WTC11 (cell line): ENCODE measurements at regions not wholly inside any gene's neighbourhood (a gene's known extent, or its start where the extent isn't known, plus 50 kb on each side); places are given as distances from the start of the nearest gene placed in this dataset.
"Not testable (repeated sequence)": the region's sequence is repeated elsewhere in the genome, so short reads cannot be mapped to it uniquely, and the experiment has no call there.

Source experiments
- ATAC-seq: fragments of 200-7000 bp; cut with Tn5 transposase; 2 replicates; pipeline ENCODE4 v1.10.0; 2021; ENCODE audit warnings: mild to moderate bottlenecking, moderate library complexity
- CTCF ChIA-PET: fragments of 300-600 bp; sonication (Branson Sonifier 250); formaldehyde crosslinking; loops from one replicate; lab custom pipeline; 2021; ENCODE audit warnings: antibody characterized with exemption; lab: Charles Lee
- POLR2A ChIA-PET: fragments of 350-600 bp; sonication (Branson Sonifier 250); formaldehyde crosslinking; loops from one replicate; lab custom pipeline; 2021; ENCODE audit warnings: antibody characterized with exemption; lab: Charles Lee
- DNase-seq: peaks from one replicate; pipeline ENCODE4 v3.0.0; 2021; ENCODE audit warnings: low spot score
- H3K27ac Mint-ChIP-seq: 2 replicates; pipeline ENCODE4 v1.8.0; 2021; ENCODE audit warnings: mixed read lengths
- H3K27me3 Mint-ChIP-seq: 2 replicates; pipeline ENCODE4 v1.8.0; 2021; ENCODE audit warnings: low read depth, mild to moderate bottlenecking, moderate library complexity, mixed read lengths
- H3K36me3 Mint-ChIP-seq: 2 replicates; pipeline ENCODE4 v1.8.0; 2021; ENCODE audit warnings: mixed read lengths
- H3K4me1 Mint-ChIP-seq: 2 replicates; pipeline ENCODE4 v1.8.0; 2022; ENCODE audit warnings: mixed read lengths
- H3K4me3 Mint-ChIP-seq: 2 replicates; pipeline ENCODE4 v1.8.0; 2021; ENCODE audit warnings: mild to moderate bottlenecking, moderate library complexity, mixed read lengths
- H3K9me3 Mint-ChIP-seq: 2 replicates; pipeline ENCODE4 v1.8.0; 2021; ENCODE audit warnings: mixed read lengths
- ARID4B ChIP-seq: sonication (generic); formaldehyde crosslinking; IDR thresholded peaks from 2 replicates; pipeline ENCODE4 v1.8.0; 2023; ENCODE audit warnings: missing genetic modification reagents, mild to moderate bottlenecking, borderline replicate concordance
- CREM ChIP-seq: sonication (generic); formaldehyde crosslinking; IDR thresholded peaks from 2 replicates; pipeline ENCODE4 v1.8.1; 2022; ENCODE audit warnings: mild to moderate bottlenecking, missing genetic modification reagents, moderate library complexity
- FOXK1 ChIP-seq: sonication (generic); formaldehyde crosslinking; IDR thresholded peaks from 2 replicates; pipeline ENCODE4 v1.8.0; 2022; ENCODE audit warnings: mild to moderate bottlenecking, moderate library complexity, missing genetic modification reagents
- FOXP1 ChIP-seq: sonication (generic); formaldehyde crosslinking; IDR thresholded peaks from 2 replicates; pipeline ENCODE4 v1.8.0; 2022; ENCODE audit warnings: missing genetic modification reagents, mild to moderate bottlenecking, moderate library complexity, borderline replicate concordance
- JUN ChIP-seq: sonication (generic); formaldehyde crosslinking; IDR thresholded peaks from 2 replicates; pipeline ENCODE4 v1.8.0; 2023; ENCODE audit warnings: mild to moderate bottlenecking, missing genetic modification reagents
- OVOL2 ChIP-seq: fragments of 250-450 bp; sonication (Bioruptor Pico); IDR thresholded peaks from 2 replicates; pipeline ENCODE4 v1.9.0; 2021; ENCODE audit warnings: mild to moderate bottlenecking, borderline replicate concordance
- RELA ChIP-seq: sonication (generic); formaldehyde crosslinking; IDR thresholded peaks from 2 replicates; pipeline ENCODE4 v1.8.1; 2022; ENCODE audit warnings: missing genetic modification reagents, mild to moderate bottlenecking, borderline replicate concordance
- TEAD1 ChIP-seq: sonication (generic); formaldehyde crosslinking; IDR thresholded peaks from 2 replicates; pipeline ENCODE4 v1.8.0; 2022; ENCODE audit warnings: mild to moderate bottlenecking, missing genetic modification reagents
- ZBTB21 ChIP-seq: sonication (generic); formaldehyde crosslinking; IDR thresholded peaks from 2 replicates; pipeline ENCODE4 v1.8.1; 2023; ENCODE audit warnings: mild to moderate bottlenecking, missing genetic modification reagents, borderline replicate concordance
- ZMAT4 ChIP-seq: fragments of 250-450 bp; sonication (Bioruptor Pico); IDR thresholded peaks from 2 replicates; pipeline ENCODE4 v1.9.0; 2021; ENCODE audit warnings: mild to moderate bottlenecking
- ZNF532 ChIP-seq: fragments of 250-450 bp; sonication (Bioruptor Pico); IDR thresholded peaks from 2 replicates; pipeline ENCODE4 v1.9.0; 2021; ENCODE audit warnings: mild to moderate bottlenecking, borderline replicate concordance
- TF ChIP-seq, protein P1 (sequence below): sonication (generic); formaldehyde crosslinking; conservative IDR thresholded peaks from 2 replicates; pipeline ENCODE4 v1.8.1; 2022; ENCODE audit warnings: mild to moderate bottlenecking, missing genetic modification reagents

GRCh38 chr20:29120088-29120487 is 2137.4 kb upstream of the DEFB115 start:
- Mint-ChIP-seq H3K9me3 (peaks cover 97% of the 10 kb centered on the region), H3K36me3 (peaks cover 97% of the 10 kb centered on the region), H3K27me3 (peaks cover 45% of the 10 kb centered on the region)
- CTCF ChIA-PET, POLR2A ChIA-PET, H3K4me1 Mint-ChIP-seq, ATAC-seq, H3K27ac Mint-ChIP-seq, H3K4me3 Mint-ChIP-seq, DNase-seq: not testable (repeated sequence)

DNA sequence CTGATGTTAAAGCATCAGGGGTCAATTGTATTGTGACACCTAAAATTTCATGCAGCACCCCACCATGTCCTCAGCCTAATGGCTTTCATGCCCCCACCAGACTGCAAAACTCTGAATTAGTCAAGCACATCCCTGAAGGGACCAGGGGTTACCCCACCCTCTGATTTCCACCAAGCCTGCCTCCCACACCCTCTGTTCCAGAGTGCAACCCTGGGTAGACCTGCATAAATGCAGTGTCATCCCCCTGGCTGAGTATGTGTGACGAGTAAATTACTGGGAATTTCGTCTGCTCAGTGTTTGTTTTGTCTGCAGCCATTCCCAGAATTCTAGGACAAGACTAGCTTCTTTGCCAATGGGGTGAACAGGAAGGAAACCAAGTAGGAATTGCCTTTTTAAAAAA is 2136.9 kb upstream of the DEFB115 start:
- peaks cover 47% of the 10 kb centered on the region for H3K27me3 Mint-ChIP-seq
- H3K4me3 Mint-ChIP-seq, H3K4me1 Mint-ChIP-seq, POLR2A ChIA-PET, H3K27ac Mint-ChIP-seq, CTCF ChIA-PET, DNase-seq, ATAC-seq: not testable (repeated sequence)
- peaks cover 96% of the 10 kb centered on the region for H3K36me3 Mint-ChIP-seq
- peaks cover 96% of the 10 kb centered on the region for H3K9me3 Mint-ChIP-seq

GRCh38 chr20:29122784-29123183 is 2134.7 kb upstream of the DEFB115 start:
- CTCF ChIA-PET, H3K4me3 Mint-ChIP-seq, H3K4me1 Mint-ChIP-seq, H3K27ac Mint-ChIP-seq, ATAC-seq, POLR2A ChIA-PET, DNase-seq: not testable (repeated sequence)
- Mint-ChIP-seq H3K27me3 (peaks cover 43% of the 10 kb centered on the region), H3K36me3 (peaks cover 76% of the 10 kb centered on the region), H3K9me3 (peaks cover 74% of the 10 kb centered on the region)

- Mint-ChIP-seq H3K4me3 (no peak overlapping the region), H3K4me1 (no peaks in the 10 kb centered on the region), H3K36me3 (peaks cover 65% of the 10 kb centered on the region), H3K9me3 (peaks cover 63% of the 10 kb centered on the region), H3K27me3 (peaks cover 40% of the 10 kb centered on the region), H3K27ac (no peak overlapping the region)
- no peak for DNase-seq
- ATAC-seq: no peak
- TF ChIP-seq CREM (CRISPR knock-in tag): no peak
- TF ChIP-seq, protein P1, sequence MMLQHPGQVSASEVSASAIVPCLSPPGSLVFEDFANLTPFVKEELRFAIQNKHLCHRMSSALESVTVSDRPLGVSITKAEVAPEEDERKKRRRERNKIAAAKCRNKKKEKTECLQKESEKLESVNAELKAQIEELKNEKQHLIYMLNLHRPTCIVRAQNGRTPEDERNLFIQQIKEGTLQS (CRISPR knock-in tag): no peak
- TF ChIP-seq ZMAT4 (CRISPR knock-in tag): no peak
- TF ChIP-seq FOXK1: no peak
- TF ChIP-seq RELA: no peak
- no peak for TF ChIP-seq ZNF532 (CRISPR knock-in tag)
- no peak for TF ChIP-seq FOXP1 (CRISPR knock-in tag)
- no peak for TF ChIP-seq JUN (CRISPR knock-in tag)
- TF ChIP-seq OVOL2 (CRISPR knock-in tag): no peak
- TF ChIP-seq ARID4B (CRISPR knock-in tag): no peak
- no peak for TF ChIP-seq ZBTB21 (CRISPR knock-in tag)
- TF ChIP-seq TEAD1 (CRISPR knock-in tag): no peak
- CTCF ChIA-PET: no interaction called here
- POLR2A ChIA-PET: no interaction called here
Observed at GRCh38 chr20:29123861-29124260, 2133.6 kb upstream of the DEFB115 start.
